ENCODE measurements at regions not wholly inside any gene's neighbourhood (a gene's known extent, or its start where the extent isn't known, plus 50 kb on each side); places are given as distances from the start of the nearest gene placed in this dataset.
"Not testable (repeated sequence)": the region's sequence is repeated elsewhere in the genome, so short reads cannot be mapped to it uniquely, and the experiment has no call there.

GRCh38 chr2:55779459-55780421 is 86.1 kb upstream of the PNPT1 start:
- intact Hi-C loops (cut with DNase I; ENCODE audit: low total_unique reads): no loop called here
- Histone ChIP-seq H3K4me3 (no peak overlapping the region), H3K4me1 (no peaks in the 10 kb centered on the region), H3K36me3 (no peaks in the 10 kb centered on the region), H3K27me3 (no peaks in the 10 kb centered on the region), H3K27ac (no peak overlapping the region), H3K9me3 (no peaks in the 10 kb centered on the region)
- TF ChIP-seq POLR2A (IDR thresholded peaks at IDR 0.05) (no peak), CTCF (IDR thresholded peaks at IDR 0.05) (no peak)
- DNase-seq: no peak

- H3K27ac ChIP-seq: no peak overlapping the region
- intact Hi-C loops (cut with DNase I; ENCODE audit: low total_unique reads): no loop called here
- H3K36me3 ChIP-seq: no peaks in the 10 kb centered on the region
- TF ChIP-seq POLR2A (IDR thresholded peaks at IDR 0.05) (no peak), CTCF (IDR thresholded peaks at IDR 0.05) (no peak)
- no peaks in the 10 kb centered on the region for H3K27me3 ChIP-seq
- H3K4me1 ChIP-seq: no peaks in the 10 kb centered on the region
- no peak overlapping the region for H3K4me3 ChIP-seq
- H3K9me3 ChIP-seq: no peaks in the 10 kb centered on the region
- DNase-seq: no peak
These were observed 83.3 kb upstream of the PNPT1 start for GRCh38 chr2:55776966-55777365.

GRCh38 chr2:55776479-55776878 is 82.8 kb upstream of the PNPT1 start:
- Histone ChIP-seq H3K36me3 (no peaks in the 10 kb centered on the region), H3K4me3 (no peak overlapping the region), H3K27ac (no peak overlapping the region), H3K27me3 (no peaks in the 10 kb centered on the region), H3K9me3 (no peaks in the 10 kb centered on the region), H3K4me1 (no peaks in the 10 kb centered on the region)
- TF ChIP-seq CTCF (IDR thresholded peaks at IDR 0.05) (no peak), POLR2A (IDR thresholded peaks at IDR 0.05) (no peak)
- no peak for DNase-seq
- intact Hi-C loops (cut with DNase I; ENCODE audit: low total_unique reads): no loop called here

GRCh38 chr2:55775828-55776227 is 82.2 kb upstream of the PNPT1 start:
- no peak overlapping the region for H3K27ac ChIP-seq
- H3K27me3 ChIP-seq: no peaks in the 10 kb centered on the region
- no peak for DNase-seq
- H3K36me3 ChIP-seq: no peaks in the 10 kb centered on the region
- no peaks in the 10 kb centered on the region for H3K4me1 ChIP-seq
- no peaks in the 10 kb centered on the region for H3K9me3 ChIP-seq
- H3K4me3 ChIP-seq: no peak overlapping the region
- TF ChIP-seq POLR2A (IDR thresholded peaks at IDR 0.05): no peak
- no peak for TF ChIP-seq CTCF (IDR thresholded peaks at IDR 0.05)
- intact Hi-C loops (cut with DNase I; ENCODE audit: low total_unique reads): no loop called here

GRCh38 chr2:55773651-55774050 is 80.0 kb upstream of the PNPT1 start:
- H3K27me3 ChIP-seq; H3K36me3 ChIP-seq; intact Hi-C loops (cut with DNase I; ENCODE audit: low total_unique reads); H3K9me3 ChIP-seq; H3K4me1 ChIP-seq; DNase-seq; H3K4me3 ChIP-seq; H3K27ac ChIP-seq: not testable (repeated sequence)

Measured in uterus (tissue), 3 donors.